ENCODE measurements at regions not wholly inside any gene's neighbourhood (a gene's known extent, or its start where the extent isn't known, plus 50 kb on each side); places are given as distances from the start of the nearest gene placed in this dataset.

GRCh38 chr5:7325975-7326913 is 69.7 kb upstream of the ADCY2 start:
- no peaks in the 10 kb centered on the region for H3K79me2 ChIP-seq (ENCODE audit: insufficient read depth, low read length)
- H4K20me1 ChIP-seq (ENCODE audit: insufficient read depth, low read length): no peaks in the 10 kb centered on the region
- no peak overlapping the region for H2AFZ ChIP-seq (ENCODE audit: low read length)
- TF ChIP-seq CTCF (IDR thresholded peaks at IDR 0.05; ENCODE audit: extremely low read depth, low read depth, low read length): no peak
- no peak overlapping the region for H3K4me2 ChIP-seq (ENCODE audit: insufficient read depth, low read length)
- no peak for DNase-seq (ENCODE audit: insufficient read length, low spot score, missing footprints)
- peaks cover 7% of the 10 kb centered on the region for H3K4me1 ChIP-seq (ENCODE audit: insufficient read depth, low read length)
- no peaks in the 10 kb centered on the region for H3K9me3 ChIP-seq (ENCODE audit: low read depth, low read length)
- no peaks in the 10 kb centered on the region for H3K36me3 ChIP-seq (ENCODE audit: insufficient read depth, low read length)
- H3K27me3 ChIP-seq (ENCODE audit: insufficient read depth, low read length): no peaks in the 10 kb centered on the region
- H3K4me3 ChIP-seq (ENCODE audit: insufficient read depth, low read length): no peak overlapping the region
- no peak overlapping the region for H3K27ac ChIP-seq (ENCODE audit: low read depth, low read length)

- Histone ChIP-seq H3K4me1 (ENCODE audit: insufficient read depth, low read length) (no peaks in the 10 kb centered on the region), H4K20me1 (ENCODE audit: insufficient read depth, low read length) (no peaks in the 10 kb centered on the region), H3K4me3 (ENCODE audit: insufficient read depth, low read length) (no peak overlapping the region), H3K36me3 (ENCODE audit: insufficient read depth, low read length) (no peaks in the 10 kb centered on the region), H3K27me3 (ENCODE audit: insufficient read depth, low read length) (no peaks in the 10 kb centered on the region), H2AFZ (ENCODE audit: low read length) (no peak overlapping the region), H3K79me2 (ENCODE audit: insufficient read depth, low read length) (no peaks in the 10 kb centered on the region), H3K27ac (ENCODE audit: low read depth, low read length) (no peak overlapping the region), H3K4me2 (ENCODE audit: insufficient read depth, low read length) (no peak overlapping the region), H3K9me3 (ENCODE audit: low read depth, low read length) (no peaks in the 10 kb centered on the region)
- no peak for TF ChIP-seq CTCF (IDR thresholded peaks at IDR 0.05; ENCODE audit: extremely low read depth, low read depth, low read length)
- DNase-seq (ENCODE audit: insufficient read length, low spot score, missing footprints): no peak
These were observed 66.8 kb upstream of the ADCY2 start for GRCh38 chr5:7329141-7329540.

- Histone ChIP-seq H3K36me3 (ENCODE audit: insufficient read depth, low read length) (no peaks in the 10 kb centered on the region), H2AFZ (ENCODE audit: low read length) (no peak overlapping the region), H3K4me1 (ENCODE audit: insufficient read depth, low read length) (no peaks in the 10 kb centered on the region), H3K9me3 (ENCODE audit: low read depth, low read length) (no peaks in the 10 kb centered on the region), H3K79me2 (ENCODE audit: insufficient read depth, low read length) (no peaks in the 10 kb centered on the region), H4K20me1 (ENCODE audit: insufficient read depth, low read length) (no peaks in the 10 kb centered on the region), H3K4me2 (ENCODE audit: insufficient read depth, low read length) (no peak overlapping the region), H3K27ac (ENCODE audit: low read depth, low read length) (no peak overlapping the region), H3K27me3 (ENCODE audit: insufficient read depth, low read length) (no peaks in the 10 kb centered on the region), H3K4me3 (ENCODE audit: insufficient read depth, low read length) (no peak overlapping the region)
- no peak for TF ChIP-seq CTCF (IDR thresholded peaks at IDR 0.05; ENCODE audit: extremely low read depth, low read depth, low read length)
- DNase-seq (ENCODE audit: insufficient read length, low spot score, missing footprints): no peak
These were observed 66.2 kb upstream of the ADCY2 start for GRCh38 chr5:7329712-7330111.

- H3K27me3 ChIP-seq (ENCODE audit: insufficient read depth, low read length): no peaks in the 10 kb centered on the region
- no peaks in the 10 kb centered on the region for H4K20me1 ChIP-seq (ENCODE audit: insufficient read depth, low read length)
- H2AFZ ChIP-seq (ENCODE audit: low read length): no peak overlapping the region
- no peak for TF ChIP-seq CTCF (IDR thresholded peaks at IDR 0.05; ENCODE audit: extremely low read depth, low read depth, low read length)
- H3K4me2 ChIP-seq (ENCODE audit: insufficient read depth, low read length): no peak overlapping the region
- DNase-seq (ENCODE audit: insufficient read length, low spot score, missing footprints): no peak
- H3K79me2 ChIP-seq (ENCODE audit: insufficient read depth, low read length): no peaks in the 10 kb centered on the region
- H3K36me3 ChIP-seq (ENCODE audit: insufficient read depth, low read length): no peaks in the 10 kb centered on the region
- no peak overlapping the region for H3K4me3 ChIP-seq (ENCODE audit: insufficient read depth, low read length)
- no peak overlapping the region for H3K27ac ChIP-seq (ENCODE audit: low read depth, low read length)
- no peaks in the 10 kb centered on the region for H3K4me1 ChIP-seq (ENCODE audit: insufficient read depth, low read length)
- H3K9me3 ChIP-seq (ENCODE audit: low read depth, low read length): no peaks in the 10 kb centered on the region
These were observed 65.7 kb upstream of the ADCY2 start for GRCh38 chr5:7330256-7330655.
